Skeletal muscle satellite cell (primary cell): ENCODE measurements at regions not wholly inside any gene's neighbourhood (a gene's known extent, or its start where the extent isn't known, plus 50 kb on each side); places are given as distances from the start of the nearest gene placed in this dataset. TPM values are rescaled to one million over a fixed set of nuclear protein-coding genes. Genes with fewer than 3 reads are reported as not detected.
"Not testable (repeated sequence)": the region's sequence is repeated elsewhere in the genome, so short reads cannot be mapped to it uniquely, and the experiment has no call there.

ENCODE experiments used
- H3K27me3 ChIP-seq: 2 replicates; pipeline ENCODE4 v1.7.0; 2013; ENCODE audit warnings: low read length; ENCODE audit not compliant: control insufficient read depth, insufficient read depth
- H3K36me3 ChIP-seq: 2 replicates; pipeline ENCODE4 v1.7.0; 2013; ENCODE audit warnings: mild to moderate bottlenecking, control low read depth, low read length; ENCODE audit not compliant: insufficient read depth
- H3K4me1 ChIP-seq: 2 replicates; pipeline ENCODE4 v1.7.0; 2013; ENCODE audit warnings: low read length; ENCODE audit not compliant: control insufficient read depth, insufficient read depth
- H3K4me2 ChIP-seq: 2 replicates; pipeline ENCODE4 v1.7.0; 2013; ENCODE audit warnings: mild to moderate bottlenecking, low read length
- H3K4me3 ChIP-seq: 2 replicates; pipeline ENCODE4 v1.7.0; 2013; ENCODE audit warnings: low read length
- H3K9ac ChIP-seq: 2 replicates; pipeline ENCODE4 v1.7.0; 2013; ENCODE audit warnings: mild to moderate bottlenecking, low read depth, low read length, moderate library complexity
- H3K9me3 ChIP-seq: replicated peaks from 2 replicates; pipeline ENCODE4 v1.7.0; 2013; ENCODE audit warnings: mild to moderate bottlenecking, control low read depth, low read length
- small RNA-seq: library from RNA; depleted of rRNA; stranded (forward); fragments of <200 nt; gene quantifications from one replicate; pipeline ENCODE3, GENCODE V24; 2012

- not testable (repeated sequence) for H3K36me3 ChIP-seq, H3K27me3 ChIP-seq, H3K4me3 ChIP-seq, H3K4me2 ChIP-seq, H3K9ac ChIP-seq, H3K9me3 ChIP-seq, H3K4me1 ChIP-seq
These were observed 70.2 kb downstream of the LGALS9C start for GRCh38 chr17:18546514-18547398.

- H3K9ac ChIP-seq, H3K4me2 ChIP-seq, H3K9me3 ChIP-seq, H3K4me3 ChIP-seq, H3K36me3 ChIP-seq, H3K4me1 ChIP-seq, H3K27me3 ChIP-seq: not testable (repeated sequence)
These were observed 80.5 kb downstream of the LGALS9C start for GRCh38 chr17:18557086-18557485.

- not testable (repeated sequence) for H3K4me2 ChIP-seq, H3K4me3 ChIP-seq, H3K36me3 ChIP-seq, H3K4me1 ChIP-seq, H3K9ac ChIP-seq, H3K9me3 ChIP-seq, H3K27me3 ChIP-seq
These were observed 80.7 kb downstream of the TBC1D28 start for GRCh38 chr17:18563381-18564098.

- H3K27me3 ChIP-seq, H3K4me3 ChIP-seq, H3K9me3 ChIP-seq, H3K36me3 ChIP-seq: not testable (repeated sequence)
- Histone ChIP-seq H3K4me1 (peaks cover 15% of the 10 kb centered on the region), H3K9ac (peak overlapping the region; percentile 58), H3K4me2 (peak overlapping the region; percentile 61)
These were observed 80.1 kb downstream of the TBC1D28 start for GRCh38 chr17:18564099-18564448.

- H3K36me3 ChIP-seq, H3K9ac ChIP-seq, H3K27me3 ChIP-seq, H3K4me2 ChIP-seq, H3K9me3 ChIP-seq, H3K4me3 ChIP-seq: not testable (repeated sequence)
- H3K4me1 ChIP-seq: peaks cover 20% of the 10 kb centered on the region
These were observed 75.8 kb downstream of the TBC1D28 start for GRCh38 chr17:18568108-18568995.

- not testable (repeated sequence) for H3K9me3 ChIP-seq, H3K36me3 ChIP-seq, H3K4me3 ChIP-seq, H3K27me3 ChIP-seq, H3K9ac ChIP-seq
- peaks cover 13% of the 10 kb centered on the region for H3K4me1 ChIP-seq
- H3K4me2 ChIP-seq: peak overlapping the region; percentile 64
These were observed 74.7 kb downstream of the TBC1D28 start for GRCh38 chr17:18569489-18569913.

- H3K9me3 ChIP-seq, H3K9ac ChIP-seq, H3K4me3 ChIP-seq, H3K4me2 ChIP-seq, H3K27me3 ChIP-seq, H3K36me3 ChIP-seq: not testable (repeated sequence)
- peaks cover 12% of the 10 kb centered on the region for H3K4me1 ChIP-seq
These were observed 71.7 kb downstream of the TBC1D28 start for GRCh38 chr17:18572536-18572935.

- not testable (repeated sequence) for H3K9ac ChIP-seq, H3K4me1 ChIP-seq, H3K4me2 ChIP-seq, H3K36me3 ChIP-seq, H3K9me3 ChIP-seq, H3K4me3 ChIP-seq, H3K27me3 ChIP-seq
These were observed 70.1 kb downstream of the TBC1D28 start for GRCh38 chr17:18574137-18574536.

Small RNA genes lying in the stretch of these regions (small RNA-seq; reads per million reads assigned to genes)
- gene AC107983.1: not detected
